ENCODE measurements at regions not wholly inside any gene's neighbourhood (a gene's known extent, or its start where the extent isn't known, plus 50 kb on each side); places are given as distances from the start of the nearest gene placed in this dataset.
"Not testable (repeated sequence)": the region's sequence is repeated elsewhere in the genome, so short reads cannot be mapped to it uniquely, and the experiment has no call there.

- not testable (repeated sequence) for DNase-seq
Observed at GRCh38 chr2:111494288-111494980, 373.7 kb downstream of the BCL2L11 start.

GRCh38 chr2:111494981-111495315 is 374.2 kb downstream of the BCL2L11 start:
- DNase-seq = not testable (repeated sequence)

- not testable (repeated sequence) for DNase-seq
Observed at GRCh38 chr2:111495636-111496035, 374.9 kb downstream of the BCL2L11 start.

- not testable (repeated sequence) for DNase-seq
Observed at GRCh38 chr2:111496176-111496575, 375.5 kb downstream of the BCL2L11 start.

GRCh38 chr2:111496860-111497259 is 376.1 kb downstream of the BCL2L11 start:
- DNase-seq = not testable (repeated sequence)

- not testable (repeated sequence) for DNase-seq
Observed at GRCh38 chr2:111497270-111497669, 376.6 kb downstream of the BCL2L11 start.

- DNase-seq = not testable (repeated sequence)
Observed at GRCh38 chr2:111500536-111501062, 379.9 kb downstream of the BCL2L11 start.

- DNase-seq = not testable (repeated sequence)
Observed at GRCh38 chr2:111503844-111504570, 380.0 kb downstream of the ANAPC1 start.

- not testable (repeated sequence) for DNase-seq
Observed at GRCh38 chr2:111504571-111504942, 379.4 kb downstream of the ANAPC1 start.

- DNase-seq = not testable (repeated sequence)
Observed at GRCh38 chr2:111505267-111505666, 378.7 kb downstream of the ANAPC1 start.

- not testable (repeated sequence) for DNase-seq
Observed at GRCh38 chr2:111506936-111507335, 377.1 kb downstream of the ANAPC1 start.

- DNase-seq = not testable (repeated sequence)
Observed at GRCh38 chr2:111509225-111509869, 374.6 kb downstream of the ANAPC1 start.

- not testable (repeated sequence) for DNase-seq
Observed at GRCh38 chr2:111510384-111510783, 373.6 kb downstream of the ANAPC1 start.

GRCh38 chr2:111511062-111511461 is 372.9 kb downstream of the ANAPC1 start:
- DNase-seq = not testable (repeated sequence)

GRCh38 chr2:111512378-111512777 is 371.6 kb downstream of the ANAPC1 start:
- not testable (repeated sequence) for DNase-seq

GRCh38 chr2:111514138-111514537 is 369.9 kb downstream of the ANAPC1 start:
- not testable (repeated sequence) for DNase-seq

GRCh38 chr2:111517050-111517720 is 366.8 kb downstream of the ANAPC1 start:
- not testable (repeated sequence) for DNase-seq

GRCh38 chr2:111517721-111518053 is 366.3 kb downstream of the ANAPC1 start:
- not testable (repeated sequence) for DNase-seq

- no peak for DNase-seq
Observed at GRCh38 chr2:111519071-111519470, 364.9 kb downstream of the ANAPC1 start.

GRCh38 chr2:111522231-111522768 is 361.7 kb downstream of the ANAPC1 start:
- no peak for DNase-seq

- DNase-seq = no peak
Observed at GRCh38 chr2:111523009-111523408, 361.0 kb downstream of the ANAPC1 start.
